ENCODE measurements at regions not wholly inside any gene's neighbourhood (a gene's known extent, or its start where the extent isn't known, plus 50 kb on each side); places are given as distances from the start of the nearest gene placed in this dataset.

- no peak overlapping the region for H3K4me2 ChIP-seq (ENCODE audit: low read length)
- TF ChIP-seq EZH2 (IDR thresholded peaks at IDR 0.05; ENCODE audit: borderline replicate concordance, insufficient read depth, low read length, poor library complexity, severe bottlenecking) (no peak), POLR2AphosphoS5 (IDR thresholded peaks at IDR 0.05) (no peak), TAF1 (IDR thresholded peaks at IDR 0.05; ENCODE audit: low read depth) (no peak), MXI1 (conservative IDR thresholded peaks at IDR 0.05; ENCODE audit: poor library complexity, severe bottlenecking) (no peak), EP300 (conservative IDR thresholded peaks at IDR 0.05; ENCODE audit: poor library complexity, severe bottlenecking) (no peak), SMC3 (conservative IDR thresholded peaks at IDR 0.05; ENCODE audit: poor library complexity) (no peak), CTCF (IDR thresholded peaks at IDR 0.05; ENCODE audit: poor library complexity, severe bottlenecking) (no peak), RAD21 (conservative IDR thresholded peaks at IDR 0.05) (no peak)
- TF ChIP-seq, protein P1, sequence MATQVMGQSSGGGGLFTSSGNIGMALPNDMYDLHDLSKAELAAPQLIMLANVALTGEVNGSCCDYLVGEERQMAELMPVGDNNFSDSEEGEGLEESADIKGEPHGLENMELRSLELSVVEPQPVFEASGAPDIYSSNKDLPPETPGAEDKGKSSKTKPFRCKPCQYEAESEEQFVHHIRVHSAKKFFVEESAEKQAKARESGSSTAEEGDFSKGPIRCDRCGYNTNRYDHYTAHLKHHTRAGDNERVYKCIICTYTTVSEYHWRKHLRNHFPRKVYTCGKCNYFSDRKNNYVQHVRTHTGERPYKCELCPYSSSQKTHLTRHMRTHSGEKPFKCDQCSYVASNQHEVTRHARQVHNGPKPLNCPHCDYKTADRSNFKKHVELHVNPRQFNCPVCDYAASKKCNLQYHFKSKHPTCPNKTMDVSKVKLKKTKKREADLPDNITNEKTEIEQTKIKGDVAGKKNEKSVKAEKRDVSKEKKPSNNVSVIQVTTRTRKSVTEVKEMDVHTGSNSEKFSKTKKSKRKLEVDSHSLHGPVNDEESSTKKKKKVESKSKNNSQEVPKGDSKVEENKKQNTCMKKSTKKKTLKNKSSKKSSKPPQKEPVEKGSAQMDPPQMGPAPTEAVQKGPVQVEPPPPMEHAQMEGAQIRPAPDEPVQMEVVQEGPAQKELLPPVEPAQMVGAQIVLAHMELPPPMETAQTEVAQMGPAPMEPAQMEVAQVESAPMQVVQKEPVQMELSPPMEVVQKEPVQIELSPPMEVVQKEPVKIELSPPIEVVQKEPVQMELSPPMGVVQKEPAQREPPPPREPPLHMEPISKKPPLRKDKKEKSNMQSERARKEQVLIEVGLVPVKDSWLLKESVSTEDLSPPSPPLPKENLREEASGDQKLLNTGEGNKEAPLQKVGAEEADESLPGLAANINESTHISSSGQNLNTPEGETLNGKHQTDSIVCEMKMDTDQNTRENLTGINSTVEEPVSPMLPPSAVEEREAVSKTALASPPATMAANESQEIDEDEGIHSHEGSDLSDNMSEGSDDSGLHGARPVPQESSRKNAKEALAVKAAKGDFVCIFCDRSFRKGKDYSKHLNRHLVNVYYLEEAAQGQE (IDR thresholded peaks at IDR 0.05; ENCODE audit: borderline replicate concordance) = no peak
- no peaks in the 10 kb centered on the region for H3K9me3 ChIP-seq (ENCODE audit: low read length)
- H3K27me3 ChIP-seq (ENCODE audit: insufficient read depth, low read depth, low read length) = no peaks in the 10 kb centered on the region
- H3K79me2 ChIP-seq (replicated peaks; ENCODE audit: insufficient read depth, low read length) = no peaks in the 10 kb centered on the region
- H3K36me3 ChIP-seq (ENCODE audit: insufficient read depth, low read length) = no peaks in the 10 kb centered on the region
- no peak overlapping the region for H3K9ac ChIP-seq (ENCODE audit: low read length)
- no peaks in the 10 kb centered on the region for H4K20me1 ChIP-seq (ENCODE audit: insufficient read depth)
- H3K9me2 ChIP-seq (ENCODE audit: insufficient read depth, low read length) = no peaks in the 10 kb centered on the region
- no peaks in the 10 kb centered on the region for H3F3A ChIP-seq (ENCODE audit: insufficient read depth, low read length, poor library complexity, severe bottlenecking)
- H3K27ac ChIP-seq (ENCODE audit: low read length) = no peak overlapping the region
- no peak overlapping the region for H2AFZ ChIP-seq (ENCODE audit: low read depth, low read length)
- H3K4me3 ChIP-seq (ENCODE audit: low read length) = no peak overlapping the region
These were observed 1046.2 kb downstream of the BRINP3 start for GRCh38 chr1:189431447-189431846.

DNA sequence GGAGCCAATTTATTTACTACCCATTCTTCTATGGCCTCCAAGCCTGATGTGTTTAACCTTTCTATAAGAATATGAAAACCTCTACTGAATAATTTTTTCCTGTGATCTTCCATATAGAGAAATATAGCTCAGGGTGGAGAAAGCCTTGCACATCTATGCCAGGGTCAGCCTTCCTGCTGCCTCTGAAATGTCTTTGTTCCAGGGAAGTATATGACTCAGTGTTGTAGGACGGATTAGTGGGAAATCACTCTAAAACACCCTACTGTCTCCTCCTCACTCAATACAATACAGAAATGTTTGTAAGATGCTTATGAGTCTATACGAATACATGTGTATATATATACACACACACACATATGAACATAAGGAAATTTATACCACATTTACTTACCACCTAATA lies 1044.9 kb downstream of the BRINP3 start:
- H4K20me1 ChIP-seq (ENCODE audit: insufficient read depth) = no peaks in the 10 kb centered on the region
- no peaks in the 10 kb centered on the region for H3K27me3 ChIP-seq (ENCODE audit: insufficient read depth, low read depth, low read length)
- H3F3A ChIP-seq (ENCODE audit: insufficient read depth, low read length, poor library complexity, severe bottlenecking) = no peaks in the 10 kb centered on the region
- H3K9ac ChIP-seq (ENCODE audit: low read length) = no peak overlapping the region
- H3K36me3 ChIP-seq (ENCODE audit: insufficient read depth, low read length) = no peaks in the 10 kb centered on the region
- no peaks in the 10 kb centered on the region for H3K9me2 ChIP-seq (ENCODE audit: insufficient read depth, low read length)
- no peak for TF ChIP-seq TAF1 (IDR thresholded peaks at IDR 0.05; ENCODE audit: low read depth)
- TF ChIP-seq POLR2AphosphoS5 (IDR thresholded peaks at IDR 0.05) = no peak
- TF ChIP-seq RAD21 (conservative IDR thresholded peaks at IDR 0.05) = no peak
- TF ChIP-seq SMC3 (conservative IDR thresholded peaks at IDR 0.05; ENCODE audit: poor library complexity) = no peak
- TF ChIP-seq EP300 (conservative IDR thresholded peaks at IDR 0.05; ENCODE audit: poor library complexity, severe bottlenecking) = no peak
- no peak for TF ChIP-seq EZH2 (IDR thresholded peaks at IDR 0.05; ENCODE audit: borderline replicate concordance, insufficient read depth, low read length, poor library complexity, severe bottlenecking)
- no peak for TF ChIP-seq CTCF (IDR thresholded peaks at IDR 0.05; ENCODE audit: poor library complexity, severe bottlenecking)
- no peak for TF ChIP-seq MXI1 (conservative IDR thresholded peaks at IDR 0.05; ENCODE audit: poor library complexity, severe bottlenecking)
- TF ChIP-seq, protein P1 (IDR thresholded peaks at IDR 0.05; ENCODE audit: borderline replicate concordance) = no peak
- H3K4me3 ChIP-seq (ENCODE audit: low read length) = no peak overlapping the region
- no peaks in the 10 kb centered on the region for H3K79me2 ChIP-seq (replicated peaks; ENCODE audit: insufficient read depth, low read length)
- H3K27ac ChIP-seq (ENCODE audit: low read length) = no peak overlapping the region
- H3K4me2 ChIP-seq (ENCODE audit: low read length) = no peak overlapping the region
- no peak overlapping the region for H2AFZ ChIP-seq (ENCODE audit: low read depth, low read length)
- H3K9me3 ChIP-seq (ENCODE audit: low read length) = no peaks in the 10 kb centered on the region
